ENCODE measurements at regions not wholly inside any gene's neighbourhood (a gene's known extent, or its start where the extent isn't known, plus 50 kb on each side); places are given as distances from the start of the nearest gene placed in this dataset.
"Not testable (repeated sequence)": the region's sequence is repeated elsewhere in the genome, so short reads cannot be mapped to it uniquely, and the experiment has no call there.

GRCh38 chr6:169862043-169862891 is 110.8 kb downstream of the ERMARD start:
- Mint-ChIP-seq H3K9me3 (no peaks in the 10 kb centered on the region), H3K4me3 (no peak overlapping the region), H3K36me3 (ENCODE audit: low read depth) (no peaks in the 10 kb centered on the region), H3K27me3 (no peaks in the 10 kb centered on the region), H3K4me1 (ENCODE audit: low read depth) (peaks cover 10% of the 10 kb centered on the region), H3K27ac (no peak overlapping the region)

- H3K27ac Mint-ChIP-seq = no peak overlapping the region
- H3K27me3 Mint-ChIP-seq = no peaks in the 10 kb centered on the region
- H3K4me3 Mint-ChIP-seq = no peak overlapping the region
- H3K36me3 Mint-ChIP-seq (ENCODE audit: low read depth) = no peaks in the 10 kb centered on the region
- no peaks in the 10 kb centered on the region for H3K9me3 Mint-ChIP-seq
- peaks cover 10% of the 10 kb centered on the region for H3K4me1 Mint-ChIP-seq (ENCODE audit: low read depth)
These were observed 110.1 kb downstream of the ERMARD start for GRCh38 chr6:169861431-169862042.

- Mint-ChIP-seq H3K9me3 (no peaks in the 10 kb centered on the region), H3K27me3 (no peaks in the 10 kb centered on the region), H3K4me3 (no peak overlapping the region), H3K4me1 (ENCODE audit: low read depth) (peaks cover 10% of the 10 kb centered on the region), H3K36me3 (ENCODE audit: low read depth) (no peaks in the 10 kb centered on the region), H3K27ac (no peak overlapping the region)
These were observed 108.7 kb downstream of the ERMARD start for GRCh38 chr6:169859978-169860703.

- Mint-ChIP-seq H3K9me3 (no peaks in the 10 kb centered on the region), H3K27me3 (no peaks in the 10 kb centered on the region), H3K4me3 (no peak overlapping the region), H3K36me3 (ENCODE audit: low read depth) (no peaks in the 10 kb centered on the region), H3K27ac (no peak overlapping the region), H3K4me1 (ENCODE audit: low read depth) (peaks cover 10% of the 10 kb centered on the region)
These were observed 108.1 kb downstream of the ERMARD start for GRCh38 chr6:169859401-169859977.

- Mint-ChIP-seq H3K4me3 (no peak overlapping the region), H3K36me3 (ENCODE audit: low read depth) (no peaks in the 10 kb centered on the region), H3K9me3 (no peaks in the 10 kb centered on the region), H3K27ac (no peak overlapping the region), H3K4me1 (ENCODE audit: low read depth) (peaks cover 10% of the 10 kb centered on the region), H3K27me3 (no peaks in the 10 kb centered on the region)
These were observed 107.5 kb downstream of the ERMARD start for GRCh38 chr6:169858935-169859351.

- Mint-ChIP-seq H3K4me1 (ENCODE audit: low read depth) (peaks cover 10% of the 10 kb centered on the region), H3K27ac (no peak overlapping the region), H3K9me3 (no peaks in the 10 kb centered on the region), H3K36me3 (ENCODE audit: low read depth) (no peaks in the 10 kb centered on the region), H3K4me3 (no peak overlapping the region), H3K27me3 (no peaks in the 10 kb centered on the region)
These were observed 107.0 kb downstream of the ERMARD start for GRCh38 chr6:169858293-169858934.

GRCh38 chr6:169857343-169858292 is 106.2 kb downstream of the ERMARD start:
- Mint-ChIP-seq H3K27me3 (no peaks in the 10 kb centered on the region), H3K36me3 (ENCODE audit: low read depth) (no peaks in the 10 kb centered on the region), H3K4me1 (ENCODE audit: low read depth) (peaks cover 10% of the 10 kb centered on the region), H3K4me3 (no peak overlapping the region), H3K9me3 (peaks cover 5% of the 10 kb centered on the region), H3K27ac (no peak overlapping the region)

- peaks cover 10% of the 10 kb centered on the region for H3K4me1 Mint-ChIP-seq (ENCODE audit: low read depth)
- H3K27ac Mint-ChIP-seq; H3K36me3 Mint-ChIP-seq (ENCODE audit: low read depth); H3K9me3 Mint-ChIP-seq; H3K27me3 Mint-ChIP-seq; H3K4me3 Mint-ChIP-seq: not testable (repeated sequence)
These were observed 105.3 kb downstream of the ERMARD start for GRCh38 chr6:169856442-169857342.

- no peak overlapping the region for H3K27ac Mint-ChIP-seq
- H3K36me3 Mint-ChIP-seq (ENCODE audit: low read depth) = no peaks in the 10 kb centered on the region
- no peak overlapping the region for H3K4me3 Mint-ChIP-seq
- H3K27me3 Mint-ChIP-seq = no peaks in the 10 kb centered on the region
- no peaks in the 10 kb centered on the region for H3K4me1 Mint-ChIP-seq (ENCODE audit: low read depth)
- H3K9me3 Mint-ChIP-seq = peaks cover 5% of the 10 kb centered on the region
These were observed 103.4 kb downstream of the ERMARD start for GRCh38 chr6:169854813-169855212.

- Mint-ChIP-seq H3K27me3 (no peaks in the 10 kb centered on the region), H3K4me1 (ENCODE audit: low read depth) (no peaks in the 10 kb centered on the region), H3K36me3 (ENCODE audit: low read depth) (no peaks in the 10 kb centered on the region), H3K9me3 (peaks cover 5% of the 10 kb centered on the region), H3K27ac (no peak overlapping the region), H3K4me3 (no peak overlapping the region)
These were observed 102.8 kb downstream of the ERMARD start for GRCh38 chr6:169854083-169854725.

- Mint-ChIP-seq H3K36me3 (ENCODE audit: low read depth) (no peaks in the 10 kb centered on the region), H3K4me1 (ENCODE audit: low read depth) (no peaks in the 10 kb centered on the region), H3K9me3 (peaks cover 5% of the 10 kb centered on the region), H3K27ac (no peak overlapping the region), H3K27me3 (no peaks in the 10 kb centered on the region), H3K4me3 (no peak overlapping the region)
These were observed 102.0 kb downstream of the ERMARD start for GRCh38 chr6:169853196-169854082.
